ENCODE measurements at regions not wholly inside any gene's neighbourhood (a gene's known extent, or its start where the extent isn't known, plus 50 kb on each side); places are given as distances from the start of the nearest gene placed in this dataset.
A peak's percentile ranks its signal among the peaks of the same experiment; 100 is the strongest.

DNA sequence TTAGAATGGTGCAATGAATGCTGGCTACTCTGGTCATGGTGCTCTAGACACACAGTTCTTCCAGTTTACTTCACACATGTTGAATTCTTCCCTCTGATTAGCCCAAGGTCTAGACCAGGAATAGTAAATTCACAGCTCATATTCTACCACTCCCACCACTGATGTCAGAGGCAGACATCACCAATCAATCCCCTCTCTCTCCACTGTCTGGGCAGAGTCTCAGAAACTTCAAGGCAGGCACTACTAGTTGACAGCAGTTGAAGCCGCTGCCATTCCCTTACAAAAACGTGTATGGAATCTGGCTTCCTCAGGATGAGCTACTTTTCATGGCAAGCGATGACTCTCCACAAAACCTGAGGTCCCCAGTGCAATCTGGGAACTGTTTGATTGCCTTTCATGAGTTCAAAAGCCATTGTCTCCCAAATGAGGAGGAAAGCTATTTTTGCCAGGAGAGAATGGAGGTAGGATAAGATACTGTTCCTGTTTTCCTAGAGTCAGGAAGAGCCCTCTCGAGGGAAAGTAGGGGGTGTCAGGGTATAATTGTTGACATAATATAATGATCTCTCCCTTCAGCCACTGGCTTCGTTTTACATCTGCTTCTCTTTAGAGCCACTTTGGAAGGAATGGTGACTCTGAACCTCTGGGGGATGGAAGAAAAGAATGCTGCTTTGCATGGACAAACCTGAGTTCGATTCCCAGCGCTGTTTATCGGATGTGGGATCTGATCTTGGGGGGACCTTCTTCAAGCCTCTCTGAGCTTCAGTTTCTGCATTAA lies 90.0 kb downstream of the FOXL1 start:
- Histone ChIP-seq H3K4me3 (ENCODE audit: low read length in 2 of 2) (no peak overlapping the region), H3K4me1 (ENCODE audit: control insufficient read depth in 1 of 2, insufficient read depth in 2 of 2, low read length in 2 of 2) (no peaks in the 10 kb centered on the region), H3K27ac (ENCODE audit: low read depth in 1 of 2, low read length in 2 of 2) (no peak overlapping the region), H3K36me3 (ENCODE audit: control insufficient read depth in 1 of 2, insufficient read depth in 2 of 2, low read length in 1 of 2) (no peaks in the 10 kb centered on the region), H3K9me3 (ENCODE audit: control insufficient read depth, low read length) (no peaks in the 10 kb centered on the region), H3K27me3 (ENCODE audit: control insufficient read depth in 1 of 2, insufficient read depth in 2 of 2, low read length in 1 of 2) (no peaks in the 10 kb centered on the region)
- intact Hi-C loops (cut with DNase I): loop anchor here in 1 of 2 donors (5.0 kb wide), 1 partner anchor 91 kb away; the partner anchor contains the start of gene FOXL1
- ATAC-seq (ENCODE audit: low FRiP score): no peak
- DNase-seq: no peak
- 79 to 80% methylated on average over 8 of the region's 8 CpGs for WGBS, 2 donors

GRCh38 chr16:86669285-86669805 lies 91.0 kb downstream of the FOXL1 start:
- H3K4me1 ChIP-seq (ENCODE audit: control insufficient read depth in 1 of 2, insufficient read depth in 2 of 2, low read length in 2 of 2): no peaks in the 10 kb centered on the region
- H3K9me3 ChIP-seq (ENCODE audit: control insufficient read depth, low read length): no peaks in the 10 kb centered on the region
- no peak overlapping the region for H3K4me3 ChIP-seq (ENCODE audit: low read length in 2 of 2)
- intact Hi-C loops (cut with DNase I): loop anchor here in 1 of 2 donors (5.0 kb wide), 1 partner anchor 92 kb away; the partner anchor contains the start of gene FOXL1
- H3K27me3 ChIP-seq (ENCODE audit: control insufficient read depth in 1 of 2, insufficient read depth in 2 of 2, low read length in 1 of 2): no peaks in the 10 kb centered on the region
- H3K36me3 ChIP-seq (ENCODE audit: control insufficient read depth in 1 of 2, insufficient read depth in 2 of 2, low read length in 1 of 2): no peaks in the 10 kb centered on the region
- 80 to 84% methylated on average over 10 of the region's 10 CpGs for WGBS, 2 donors
- DNase-seq (no peak), ATAC-seq (ENCODE audit: low FRiP score) (peak; percentile 46)
- H3K27ac ChIP-seq (ENCODE audit: low read depth in 1 of 2, low read length in 2 of 2): peak overlapping the region in 1 of 2 donors; percentile 19

DNA sequence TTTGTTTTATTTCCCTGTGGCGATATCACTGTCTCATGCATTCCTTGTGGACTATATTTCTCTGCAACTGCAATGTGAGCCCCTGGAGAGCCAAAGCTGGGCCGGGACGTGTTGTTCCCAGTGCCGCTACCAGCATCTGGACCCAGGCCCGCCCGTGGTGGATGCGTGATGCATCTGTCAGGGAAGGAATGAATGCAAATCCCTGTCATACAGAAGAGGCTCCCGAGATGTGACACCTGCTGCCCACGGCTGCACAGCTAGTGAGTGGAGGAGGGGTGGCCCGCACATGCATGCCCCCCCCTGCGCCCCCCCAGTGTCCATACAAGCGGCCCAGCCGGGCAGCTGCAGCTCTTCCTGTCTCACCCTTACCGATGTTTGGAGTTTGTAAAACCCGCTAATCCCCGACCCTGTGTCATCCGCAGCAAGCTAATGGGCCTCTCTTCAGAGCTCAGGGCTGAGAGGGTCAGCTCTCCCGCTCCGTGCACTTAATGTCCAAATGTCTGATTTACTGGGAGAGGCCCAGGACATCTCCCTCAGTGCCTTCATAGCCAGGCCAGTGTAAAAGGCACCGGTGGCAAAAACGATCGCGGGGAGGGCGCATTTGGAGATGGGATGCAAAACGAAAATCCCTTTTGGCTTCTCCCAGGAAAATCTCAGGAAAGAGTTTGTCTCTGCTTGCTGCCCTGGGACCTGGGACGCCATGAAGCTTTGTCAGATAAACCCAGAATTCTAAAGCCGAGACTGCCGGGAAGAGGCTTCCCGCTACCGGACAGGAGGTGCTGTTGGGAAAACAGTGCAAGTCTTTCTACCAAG lies 91.8 kb downstream of the FOXL1 start:
- ATAC-seq (ENCODE audit: low FRiP score) (no peak), DNase-seq (peak in 1 of 2 donors; percentile 81)
- 62 to 63% methylated on average over 29 to 30 of the region's 30 CpGs for WGBS, 2 donors
- intact Hi-C loops (cut with DNase I): loop anchor here in 1 of 2 donors (5.0 kb wide), 1 partner anchor 93 kb away; the partner anchor contains the start of gene FOXL1
- Histone ChIP-seq H3K9me3 (ENCODE audit: control insufficient read depth, low read length) (no peaks in the 10 kb centered on the region), H3K4me3 (ENCODE audit: low read length in 2 of 2) (no peak overlapping the region), H3K27ac (ENCODE audit: low read depth in 1 of 2, low read length in 2 of 2) (no peak overlapping the region), H3K4me1 (ENCODE audit: control insufficient read depth in 1 of 2, insufficient read depth in 2 of 2, low read length in 2 of 2) (no peaks in the 10 kb centered on the region), H3K27me3 (ENCODE audit: control insufficient read depth in 1 of 2, insufficient read depth in 2 of 2, low read length in 1 of 2) (no peaks in the 10 kb centered on the region), H3K36me3 (ENCODE audit: control insufficient read depth in 1 of 2, insufficient read depth in 2 of 2, low read length in 1 of 2) (no peaks in the 10 kb centered on the region)

GRCh38 chr16:86670750-86671234 lies 92.4 kb downstream of the FOXL1 start:
- Histone ChIP-seq H3K27ac (ENCODE audit: low read depth in 1 of 2, low read length in 2 of 2) (no peak overlapping the region), H3K27me3 (ENCODE audit: control insufficient read depth in 1 of 2, insufficient read depth in 2 of 2, low read length in 1 of 2) (no peaks in the 10 kb centered on the region), H3K36me3 (ENCODE audit: control insufficient read depth in 1 of 2, insufficient read depth in 2 of 2, low read length in 1 of 2) (no peaks in the 10 kb centered on the region), H3K4me3 (ENCODE audit: low read length in 2 of 2) (no peak overlapping the region), H3K9me3 (ENCODE audit: control insufficient read depth, low read length) (no peaks in the 10 kb centered on the region), H3K4me1 (ENCODE audit: control insufficient read depth in 1 of 2, insufficient read depth in 2 of 2, low read length in 2 of 2) (no peaks in the 10 kb centered on the region)
- DNase-seq (no peak), ATAC-seq (ENCODE audit: low FRiP score) (no peak)
- intact Hi-C loops (cut with DNase I): no loop called here
- 95% methylated on average over 11 of the region's 11 CpGs for WGBS, 2 donors

DNA sequence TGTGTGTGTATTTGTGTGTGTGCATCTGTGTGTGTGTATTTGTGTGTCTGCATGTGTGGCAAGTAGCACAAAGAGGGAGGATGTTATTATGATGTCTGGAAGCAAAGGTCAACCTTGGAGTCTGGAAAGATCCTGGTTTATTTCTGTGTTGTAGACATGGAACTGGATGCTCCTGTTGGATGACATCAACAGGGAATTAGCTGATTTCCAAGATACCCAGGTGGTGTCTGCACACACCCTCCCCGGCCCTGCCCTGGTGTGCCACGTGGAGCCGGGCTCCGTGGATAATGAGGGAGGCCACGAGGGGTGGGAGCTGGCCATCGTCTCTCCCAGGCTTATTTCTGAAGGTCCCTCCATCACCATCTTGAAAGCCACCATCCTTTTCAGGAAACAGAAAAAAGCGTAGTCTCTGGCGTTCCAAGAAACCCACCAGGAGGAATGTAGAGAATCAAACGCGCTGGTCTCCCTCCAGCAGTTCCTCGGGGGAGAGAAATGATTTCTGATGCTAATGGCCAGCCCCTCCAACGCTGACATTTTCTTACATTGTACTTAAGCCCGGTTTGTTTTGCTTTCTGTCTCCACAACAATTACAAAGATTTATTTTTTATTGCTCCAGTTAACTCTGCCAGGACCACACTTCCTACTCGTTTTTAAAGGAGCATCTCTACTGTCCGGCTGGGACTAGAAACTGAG lies 93.3 kb downstream of the FOXL1 start:
- 29 to 38% methylated on average over 15 of the region's 15 CpGs for WGBS, 2 donors

GRCh38 chr16:86672179-86672863 lies 94.0 kb downstream of the FOXL1 start:
- Histone ChIP-seq H3K9me3 (ENCODE audit: control insufficient read depth, low read length) (no peaks in the 10 kb centered on the region), H3K36me3 (ENCODE audit: control insufficient read depth in 1 of 2, insufficient read depth in 2 of 2, low read length in 1 of 2) (no peaks in the 10 kb centered on the region), H3K4me1 (ENCODE audit: control insufficient read depth in 1 of 2, insufficient read depth in 2 of 2, low read length in 2 of 2) (no peaks in the 10 kb centered on the region), H3K27ac (ENCODE audit: low read depth in 1 of 2, low read length in 2 of 2) (no peak overlapping the region), H3K4me3 (ENCODE audit: low read length in 2 of 2) (no peak overlapping the region), H3K27me3 (ENCODE audit: control insufficient read depth in 1 of 2, insufficient read depth in 2 of 2, low read length in 1 of 2) (no peaks in the 10 kb centered on the region)
- 75 to 76% methylated on average over 17 of the region's 17 CpGs for WGBS, 2 donors
- DNase-seq (no peak), ATAC-seq (ENCODE audit: low FRiP score) (no peak)
- intact Hi-C loops (cut with DNase I): no loop called here

More for the DNA sequence above, 93.3 kb downstream of the FOXL1 start:
- no peak overlapping the region for H3K4me3 ChIP-seq (ENCODE audit: low read length in 2 of 2)
- ATAC-seq (ENCODE audit: low FRiP score) (no peak), DNase-seq (no peak)
- intact Hi-C loops (cut with DNase I): no loop called here
- H3K4me1 ChIP-seq (ENCODE audit: control insufficient read depth in 1 of 2, insufficient read depth in 2 of 2, low read length in 2 of 2): no peaks in the 10 kb centered on the region
- no peak overlapping the region for H3K27ac ChIP-seq (ENCODE audit: low read depth in 1 of 2, low read length in 2 of 2)
- no peaks in the 10 kb centered on the region for H3K27me3 ChIP-seq (ENCODE audit: control insufficient read depth in 1 of 2, insufficient read depth in 2 of 2, low read length in 1 of 2)
- H3K36me3 ChIP-seq (ENCODE audit: control insufficient read depth in 1 of 2, insufficient read depth in 2 of 2, low read length in 1 of 2): no peaks in the 10 kb centered on the region
- H3K9me3 ChIP-seq (ENCODE audit: control insufficient read depth, low read length): no peaks in the 10 kb centered on the region

DNA sequence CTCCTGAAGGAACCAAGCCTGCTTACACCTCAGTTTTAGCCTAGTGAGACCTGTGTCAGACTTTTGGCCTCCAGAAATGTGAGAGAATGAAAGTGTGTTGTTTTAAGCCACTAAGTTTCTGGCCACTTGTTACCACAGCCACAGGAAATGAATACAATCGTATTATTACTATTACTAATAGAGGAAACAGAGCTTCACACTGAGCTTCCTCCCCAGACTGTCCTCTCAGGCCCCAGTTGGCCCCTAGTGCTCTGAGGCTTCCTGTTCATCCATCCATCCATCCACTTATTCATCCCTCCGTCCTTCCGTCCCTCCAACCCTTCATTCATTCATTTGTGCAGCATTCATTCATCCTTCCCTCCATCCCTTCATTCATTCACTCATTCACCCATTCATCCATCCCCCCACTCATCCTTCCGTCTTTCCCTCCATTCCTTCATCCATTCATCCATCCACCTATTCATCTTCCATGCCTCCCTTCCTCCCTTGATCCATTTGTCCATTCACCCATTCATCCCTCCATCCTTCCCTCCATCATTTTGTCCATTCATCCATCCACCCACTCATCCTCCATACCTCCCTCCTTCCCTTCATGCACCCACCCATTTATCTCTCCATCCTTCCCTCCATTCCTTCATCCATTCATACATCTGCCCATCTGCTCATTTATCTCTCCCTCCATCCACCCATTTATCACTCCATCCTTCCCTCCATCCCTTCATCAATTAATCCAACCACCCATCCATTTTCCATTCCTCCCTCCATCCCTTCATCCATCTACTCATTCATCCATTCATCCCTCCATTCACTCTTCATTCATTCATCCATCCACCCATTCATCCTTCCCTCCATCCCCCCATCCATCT lies 95.0 kb downstream of the FOXL1 start:
- intact Hi-C loops (cut with DNase I): no loop called here
- Histone ChIP-seq H3K9me3 (ENCODE audit: control insufficient read depth, low read length) (no peaks in the 10 kb centered on the region), H3K27ac (ENCODE audit: low read depth in 1 of 2, low read length in 2 of 2) (no peak overlapping the region), H3K4me1 (ENCODE audit: control insufficient read depth in 1 of 2, insufficient read depth in 2 of 2, low read length in 2 of 2) (no peaks in the 10 kb centered on the region), H3K27me3 (ENCODE audit: control insufficient read depth in 1 of 2, insufficient read depth in 2 of 2, low read length in 1 of 2) (no peaks in the 10 kb centered on the region), H3K4me3 (ENCODE audit: low read length in 2 of 2) (no peak overlapping the region), H3K36me3 (ENCODE audit: control insufficient read depth in 1 of 2, insufficient read depth in 2 of 2, low read length in 1 of 2) (no peaks in the 10 kb centered on the region)
- ATAC-seq (ENCODE audit: low FRiP score) (no peak), DNase-seq (no peak)
- 94 to 96% methylated on average over 4 of the region's 4 CpGs for WGBS, 2 donors

Data from aorta (tissue), 5 donors.